NCI-H82 (cell line): ENCODE measurements at regions not wholly inside any gene's neighbourhood (a gene's known extent, or its start where the extent isn't known, plus 50 kb on each side); places are given as distances from the start of the nearest gene placed in this dataset.

Experiments
- DNase-seq: peaks from one replicate; lab custom pipeline; 2025; lab: John Stamatoyannopoulos, UW

DNA sequence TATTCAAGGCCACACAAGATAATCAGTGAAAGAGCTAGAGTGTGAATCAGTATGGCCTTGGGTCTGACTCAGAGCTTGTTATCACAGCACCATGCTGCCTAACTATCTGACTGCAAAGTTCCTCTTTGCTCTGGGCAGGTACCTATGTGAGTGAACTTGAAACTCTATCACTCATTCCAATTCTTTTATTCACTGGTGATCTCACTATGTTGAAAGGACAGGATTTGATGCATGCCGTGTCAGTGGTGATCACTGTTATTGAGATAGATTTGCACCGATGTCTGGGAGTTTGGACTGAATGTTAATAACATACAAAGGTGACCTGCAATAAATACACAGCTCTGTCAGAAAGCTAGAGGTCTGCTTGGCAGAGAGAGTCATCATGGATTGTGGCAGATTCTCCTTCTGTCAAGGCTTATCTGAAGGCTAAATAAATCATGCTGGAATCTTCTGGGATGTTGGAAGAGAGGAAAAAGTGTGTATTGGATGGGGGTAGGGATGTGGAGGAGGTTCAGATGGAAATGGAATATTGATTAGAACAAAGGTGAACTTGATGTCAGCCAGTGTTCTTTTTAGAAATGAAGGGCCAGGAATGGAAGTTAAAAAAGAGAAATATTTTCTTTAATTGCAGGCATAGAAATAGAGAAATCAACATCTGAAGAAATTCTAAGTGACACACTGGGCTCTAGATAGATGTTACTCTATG lies 91.8 kb upstream of the TNC start:
- no peak for DNase-seq

- no peak for DNase-seq
Measured at GRCh38 chr9:115210699-115211098, 92.7 kb upstream of the TNC start.

DNA sequence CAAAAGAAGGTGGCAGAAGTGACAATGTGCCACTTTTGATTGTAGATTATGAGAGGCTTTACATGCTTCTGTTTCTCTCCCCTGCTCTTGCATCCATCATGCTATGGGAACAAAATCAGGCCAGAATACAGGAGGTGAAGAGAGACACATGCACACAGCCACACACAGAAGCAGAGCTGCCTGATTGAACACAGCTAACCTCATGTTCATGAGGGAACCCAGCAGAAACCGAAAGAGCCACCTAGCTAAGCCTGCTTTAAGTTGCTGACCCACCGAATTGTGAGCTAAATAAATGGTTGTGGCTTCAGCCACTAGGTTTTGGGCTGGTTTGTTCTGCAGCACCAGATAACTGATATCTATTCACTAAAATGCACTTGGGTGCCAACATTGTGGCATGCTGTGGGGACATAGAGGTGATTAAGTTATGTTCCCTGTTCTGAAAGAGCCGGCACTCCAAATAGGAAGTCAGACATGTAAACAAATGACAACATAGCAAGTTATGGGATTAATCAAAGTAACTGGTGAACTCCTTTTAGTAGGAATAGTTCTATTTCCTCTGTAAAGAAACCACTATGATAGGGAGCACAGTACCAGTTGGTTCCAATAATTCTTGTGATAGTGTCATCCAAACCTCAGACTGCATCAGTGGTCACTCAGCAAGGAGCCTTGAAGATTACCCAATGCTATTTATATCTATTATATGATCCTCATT lies 93.6 kb upstream of the TNC start:
- no peak for DNase-seq

DNA sequence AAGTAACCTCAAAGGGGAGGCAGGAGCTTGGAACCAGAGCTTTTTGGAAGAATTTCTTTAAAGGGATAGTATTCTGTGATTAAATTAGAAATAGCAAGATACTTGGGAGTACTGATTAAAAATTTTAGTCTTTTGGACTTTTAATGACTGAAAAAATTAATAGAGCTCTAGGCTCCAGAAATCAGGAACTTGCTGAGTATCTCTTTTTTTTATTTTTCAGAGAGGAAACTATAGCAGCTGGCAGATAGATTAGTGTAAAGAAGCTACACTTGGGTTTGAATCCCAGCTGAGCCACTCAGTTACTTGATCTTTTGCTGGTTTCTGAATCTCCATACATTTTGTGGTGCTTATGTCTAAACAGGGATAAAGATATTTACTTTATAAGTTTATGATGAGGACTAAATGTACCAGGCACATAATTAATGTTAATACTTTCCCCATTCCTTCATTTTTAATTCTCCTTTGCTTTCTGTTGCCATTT lies 94.2 kb upstream of the TNC start:
- no peak for DNase-seq

GRCh38 chr9:115212832-115213231 lies 94.9 kb upstream of the TNC start:
- no peak for DNase-seq

GRCh38 chr9:115213818-115214334 lies 95.9 kb upstream of the TNC start:
- DNase-seq: no peak

DNA sequence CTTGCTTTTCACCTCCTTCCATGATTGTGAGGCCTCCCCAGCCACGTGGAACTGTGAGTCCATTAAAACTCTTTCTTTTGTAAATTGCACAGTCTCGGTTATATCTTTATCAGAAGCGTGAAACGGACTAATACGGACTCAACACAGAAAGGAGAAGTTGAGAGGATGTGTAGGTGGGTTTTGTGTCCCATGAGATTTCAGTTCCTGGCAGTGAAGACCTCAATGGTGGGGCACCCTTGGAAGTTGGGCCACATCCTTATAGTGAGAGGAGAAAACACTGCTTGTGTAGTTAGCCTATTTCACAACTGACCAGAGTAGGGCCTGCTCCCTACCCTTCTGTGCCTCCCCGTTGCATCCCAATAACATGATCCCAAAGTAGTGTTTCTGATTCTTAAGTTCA lies 98.9 kb upstream of the TNC start:
- no peak for DNase-seq

GRCh38 chr9:115220319-115221005 lies 102.5 kb upstream of the TNC start:
- DNase-seq: no peak

GRCh38 chr9:115223471-115223870 lies 105.5 kb upstream of the TNC start:
- DNase-seq: no peak

DNA sequence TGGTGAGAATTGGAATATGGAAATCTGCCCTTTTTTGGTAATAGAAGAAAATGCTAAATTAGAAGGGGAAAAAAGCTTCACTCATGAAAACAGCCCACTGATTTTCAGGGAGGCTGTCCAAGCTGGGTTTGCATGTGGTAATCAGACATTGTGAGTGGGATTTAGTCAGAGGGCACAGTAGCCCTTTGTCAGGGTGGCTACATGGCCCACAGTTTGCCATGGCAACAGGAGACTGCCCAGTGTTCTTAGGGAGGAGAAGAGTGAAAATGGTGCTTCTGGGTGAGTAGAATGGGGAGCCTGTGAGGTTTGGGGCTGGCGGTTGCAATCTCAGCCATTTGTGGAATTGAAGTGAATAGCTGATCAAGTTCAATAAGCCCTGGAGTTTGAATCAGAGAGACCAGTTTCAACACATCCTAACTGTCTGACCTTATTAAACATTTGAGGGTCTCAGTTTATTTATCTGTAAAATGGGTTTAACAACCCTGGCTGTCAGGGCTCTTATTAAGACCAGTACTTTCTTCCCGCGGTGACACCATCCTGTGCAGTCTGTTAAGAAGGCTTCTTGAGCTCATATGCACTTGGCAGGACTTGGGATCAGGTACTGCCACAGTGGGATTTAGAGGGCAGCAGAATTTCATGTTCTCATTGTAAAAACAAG lies 107.6 kb upstream of the TNC start:
- no peak for DNase-seq

- no peak for DNase-seq
Measured at GRCh38 chr9:115226152-115226551, 108.2 kb upstream of the TNC start.

GRCh38 chr9:115229496-115229895 lies 111.5 kb upstream of the TNC start:
- no peak for DNase-seq

GRCh38 chr9:115230924-115231515 lies 113.1 kb upstream of the TNC start:
- no peak for DNase-seq

GRCh38 chr9:115232181-115232774 lies 114.3 kb upstream of the TNC start:
- DNase-seq: no peak

GRCh38 chr9:115234094-115234493 lies 116.1 kb upstream of the TNC start:
- DNase-seq: no peak

DNA sequence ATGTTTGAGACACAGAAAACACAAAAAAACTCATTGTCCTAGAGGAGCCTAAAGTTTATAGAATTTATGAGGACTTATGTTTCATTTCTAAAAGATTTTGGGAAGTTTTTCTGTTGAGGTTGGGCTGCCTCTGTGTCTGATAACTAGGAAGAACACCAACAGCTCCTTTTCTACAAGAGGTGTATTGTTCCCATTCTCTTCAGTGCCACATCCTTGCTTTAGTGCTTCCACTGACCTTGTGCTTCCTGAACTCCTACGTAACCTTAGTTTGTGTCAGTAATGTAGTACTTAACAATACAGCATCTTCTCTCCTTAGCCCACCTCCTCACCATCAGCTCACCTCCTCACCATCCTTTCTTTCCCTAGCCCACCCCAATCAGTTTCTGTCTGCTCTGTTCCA lies 117.3 kb upstream of the TNC start:
- no peak for DNase-seq

DNA sequence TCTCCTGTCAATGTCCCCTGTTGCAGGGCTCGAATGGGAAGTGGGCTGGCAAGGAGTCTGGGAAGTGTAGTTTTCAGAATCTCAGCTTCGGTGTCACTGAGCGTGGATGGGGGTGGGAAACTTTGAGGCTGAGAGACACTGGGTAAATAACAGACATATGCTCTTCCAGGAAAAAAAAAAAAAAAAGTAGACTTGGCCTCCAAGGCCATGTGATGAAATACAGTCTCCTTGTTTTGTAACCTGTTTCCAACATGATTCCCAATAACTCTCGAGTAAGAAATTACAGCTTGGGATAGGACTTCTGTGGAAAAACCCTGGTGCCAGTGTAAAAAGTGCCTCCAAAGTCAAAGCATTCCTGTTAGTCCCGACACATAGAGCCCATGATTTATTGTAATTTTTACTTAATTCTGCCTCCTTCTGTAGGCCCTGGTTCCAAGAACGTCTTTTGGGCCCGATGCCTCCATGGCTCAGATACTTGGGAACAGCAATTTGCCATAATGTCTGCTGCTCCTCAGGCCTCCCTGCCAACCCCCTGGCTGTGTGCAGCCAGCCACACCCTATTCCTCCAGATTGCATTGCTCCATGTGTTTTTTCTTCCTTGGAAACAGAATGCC lies 119.5 kb upstream of the TNC start:
- DNase-seq: peak; percentile 9

DNA sequence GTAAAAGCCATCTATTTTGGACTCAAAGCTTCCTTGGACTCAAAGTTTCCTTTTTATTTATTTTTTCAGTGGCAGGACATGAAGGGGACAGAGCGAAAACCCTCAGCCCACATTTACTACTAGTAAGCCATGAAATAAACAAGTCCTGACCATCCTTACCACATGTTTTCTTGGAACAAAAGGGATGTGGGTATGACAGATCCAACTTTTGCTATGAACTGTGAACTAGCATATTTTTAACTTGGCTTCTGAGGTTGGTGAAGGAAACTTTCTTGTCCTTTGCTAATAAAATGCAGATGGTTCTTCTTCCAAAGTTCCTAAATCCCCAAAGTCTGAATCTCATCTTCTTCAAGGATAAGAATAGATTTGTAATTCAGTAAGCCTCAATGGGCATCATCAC lies 122.7 kb upstream of the TNC start:
- no peak for DNase-seq

DNA sequence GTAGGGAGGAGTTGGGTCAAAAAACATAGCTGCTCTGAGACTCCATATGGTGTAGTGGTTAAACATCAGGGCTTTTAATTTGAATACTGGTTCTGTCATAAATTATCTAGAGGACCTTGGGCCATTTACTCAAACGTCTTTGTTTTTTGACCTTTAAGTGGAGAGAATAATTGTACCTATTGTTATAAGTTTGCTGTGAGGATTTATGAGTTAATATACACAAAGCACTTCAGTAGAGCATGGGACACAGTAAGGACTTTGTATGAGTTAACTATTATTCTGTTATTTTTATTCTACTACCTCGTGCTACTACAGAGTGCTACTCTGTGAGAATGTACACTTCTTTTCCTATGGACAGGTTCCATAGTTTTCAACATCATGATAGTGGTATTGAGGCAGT lies 123.7 kb upstream of the TNC start:
- no peak for DNase-seq

GRCh38 chr9:115249488-115249887 lies 131.5 kb upstream of the TNC start:
- DNase-seq: no peak

DNA sequence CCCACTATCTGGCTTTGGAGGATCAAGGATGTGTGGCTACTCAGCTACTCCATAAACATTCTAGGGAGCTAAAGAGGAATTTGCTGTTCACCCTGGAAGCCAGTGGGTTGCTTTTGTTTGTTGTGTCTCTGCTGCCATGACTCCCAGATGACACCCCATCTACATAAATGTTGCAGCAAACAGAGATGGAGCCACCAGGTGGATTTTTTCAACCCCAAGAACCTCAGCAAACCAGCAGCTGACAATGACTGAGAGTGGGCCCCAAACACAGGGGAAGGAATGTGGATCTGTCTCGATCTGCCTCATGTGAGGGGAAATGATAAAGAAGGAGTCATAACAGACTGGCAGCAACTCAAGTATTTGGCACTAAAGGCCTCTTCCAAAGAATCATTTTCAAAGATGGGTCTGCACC lies 132.7 kb upstream of the TNC start:
- no peak for DNase-seq
